ENCODE measurements at regions not wholly inside any gene's neighbourhood (a gene's known extent, or its start where the extent isn't known, plus 50 kb on each side); places are given as distances from the start of the nearest gene placed in this dataset.

DNA sequence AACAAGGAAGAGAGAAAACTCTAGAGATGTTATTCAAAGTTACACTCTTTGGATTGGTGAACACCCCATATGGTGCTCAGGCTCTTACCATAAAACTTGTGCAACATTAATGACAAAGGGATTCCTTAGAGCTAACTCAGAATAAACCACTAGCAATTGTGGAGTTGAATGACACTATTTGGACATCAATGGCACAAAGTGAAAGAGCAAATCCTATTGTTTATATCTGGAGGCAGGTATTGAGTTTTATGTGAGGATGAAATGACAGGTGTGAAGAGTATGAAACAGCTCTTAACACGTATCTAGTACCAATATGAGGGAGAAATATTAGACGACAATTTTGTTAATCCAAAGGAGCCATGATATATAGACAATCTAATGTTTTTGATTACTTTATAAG is 584.9 kb upstream of the PBX1 start:
- no peak for DNase-seq (ENCODE audit: extremely low spot score)
- ChIA-PET CTCF (no interaction called here), POLR2A (no interaction called here)
- TF ChIP-seq ARNT (IDR thresholded peaks at IDR 0.05) (no peak), L3MBTL2 (conservative IDR thresholded peaks at IDR 0.05) (no peak), CTBP1 (IDR thresholded peaks at IDR 0.05; ENCODE audit: borderline replicate concordance) (no peak), LEF1 (IDR thresholded peaks at IDR 0.05; ENCODE audit: borderline replicate concordance) (no peak), ELF4 (IDR thresholded peaks at IDR 0.05) (no peak), TARDBP (IDR thresholded peaks at IDR 0.05) (no peak), FOXK2 (IDR thresholded peaks at IDR 0.05) (no peak), HDGF (IDR thresholded peaks at IDR 0.05; ENCODE audit: borderline replicate concordance) (no peak), FOXA1 (IDR thresholded peaks at IDR 0.05) (no peak), NFRKB (IDR thresholded peaks at IDR 0.05) (no peak), BHLHE40 (IDR thresholded peaks at IDR 0.05; ENCODE audit: borderline replicate concordance) (no peak), SUZ12 (IDR thresholded peaks at IDR 0.05) (no peak), SP1 (IDR thresholded peaks at IDR 0.05) (no peak), ZNF384 (IDR thresholded peaks at IDR 0.05) (no peak), FOXM1 (IDR thresholded peaks at IDR 0.05; ENCODE audit: borderline replicate concordance) (no peak)
- TF ChIP-seq, protein P1, sequence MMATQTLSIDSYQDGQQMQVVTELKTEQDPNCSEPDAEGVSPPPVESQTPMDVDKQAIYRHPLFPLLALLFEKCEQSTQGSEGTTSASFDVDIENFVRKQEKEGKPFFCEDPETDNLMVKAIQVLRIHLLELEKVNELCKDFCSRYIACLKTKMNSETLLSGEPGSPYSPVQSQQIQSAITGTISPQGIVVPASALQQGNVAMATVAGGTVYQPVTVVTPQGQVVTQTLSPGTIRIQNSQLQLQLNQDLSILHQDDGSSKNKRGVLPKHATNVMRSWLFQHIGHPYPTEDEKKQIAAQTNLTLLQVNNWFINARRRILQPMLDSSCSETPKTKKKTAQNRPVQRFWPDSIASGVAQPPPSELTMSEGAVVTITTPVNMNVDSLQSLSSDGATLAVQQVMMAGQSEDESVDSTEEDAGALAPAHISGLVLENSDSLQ (IDR thresholded peaks at IDR 0.05): no peak

DNA sequence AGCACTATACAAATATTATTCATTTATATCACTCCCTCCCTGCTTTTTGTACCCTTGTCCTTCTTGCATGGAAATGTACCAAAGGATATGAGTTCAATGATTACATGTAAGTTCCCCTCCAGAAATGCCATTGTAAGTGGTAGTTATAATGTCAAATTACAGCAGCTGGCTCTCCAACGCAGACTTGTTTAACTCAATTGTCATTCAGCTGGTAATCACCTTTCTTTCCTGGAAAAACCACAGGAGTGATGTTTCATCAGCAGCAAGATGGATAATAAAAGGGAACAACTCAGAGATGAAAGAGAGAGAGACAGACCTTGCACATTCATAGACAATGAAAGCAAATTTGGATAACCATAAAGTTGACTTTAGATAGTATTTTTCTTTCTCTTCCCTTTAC is 578.6 kb upstream of the PBX1 start:
- DNase-seq (ENCODE audit: extremely low spot score): no peak
- no peak for TF ChIP-seq FOXK2 (IDR thresholded peaks at IDR 0.05)
- no peak for TF ChIP-seq L3MBTL2 (conservative IDR thresholded peaks at IDR 0.05)
- no peak for TF ChIP-seq FOXM1 (IDR thresholded peaks at IDR 0.05; ENCODE audit: borderline replicate concordance)
- no peak for TF ChIP-seq ZNF384 (IDR thresholded peaks at IDR 0.05)
- no peak for TF ChIP-seq CTBP1 (IDR thresholded peaks at IDR 0.05; ENCODE audit: borderline replicate concordance)
- no peak for TF ChIP-seq ELF4 (IDR thresholded peaks at IDR 0.05)
- no peak for TF ChIP-seq SUZ12 (IDR thresholded peaks at IDR 0.05)
- no peak for TF ChIP-seq ARNT (IDR thresholded peaks at IDR 0.05)
- no peak for TF ChIP-seq NFRKB (IDR thresholded peaks at IDR 0.05)
- no peak for TF ChIP-seq LEF1 (IDR thresholded peaks at IDR 0.05; ENCODE audit: borderline replicate concordance)
- TF ChIP-seq BHLHE40 (IDR thresholded peaks at IDR 0.05; ENCODE audit: borderline replicate concordance): no peak
- no peak for TF ChIP-seq HDGF (IDR thresholded peaks at IDR 0.05; ENCODE audit: borderline replicate concordance)
- no peak for TF ChIP-seq TARDBP (IDR thresholded peaks at IDR 0.05)
- TF ChIP-seq, protein P1 (IDR thresholded peaks at IDR 0.05): no peak
- no peak for TF ChIP-seq SP1 (IDR thresholded peaks at IDR 0.05)
- no peak for TF ChIP-seq FOXA1 (IDR thresholded peaks at IDR 0.05)
- POLR2A ChIA-PET: no interaction called here
- CTCF ChIA-PET: interaction anchor here (1.2 kb wide), 1 partner anchor 78 kb away, joined by 3 read pairs; no protein-coding TSS in a partner anchor

DNA sequence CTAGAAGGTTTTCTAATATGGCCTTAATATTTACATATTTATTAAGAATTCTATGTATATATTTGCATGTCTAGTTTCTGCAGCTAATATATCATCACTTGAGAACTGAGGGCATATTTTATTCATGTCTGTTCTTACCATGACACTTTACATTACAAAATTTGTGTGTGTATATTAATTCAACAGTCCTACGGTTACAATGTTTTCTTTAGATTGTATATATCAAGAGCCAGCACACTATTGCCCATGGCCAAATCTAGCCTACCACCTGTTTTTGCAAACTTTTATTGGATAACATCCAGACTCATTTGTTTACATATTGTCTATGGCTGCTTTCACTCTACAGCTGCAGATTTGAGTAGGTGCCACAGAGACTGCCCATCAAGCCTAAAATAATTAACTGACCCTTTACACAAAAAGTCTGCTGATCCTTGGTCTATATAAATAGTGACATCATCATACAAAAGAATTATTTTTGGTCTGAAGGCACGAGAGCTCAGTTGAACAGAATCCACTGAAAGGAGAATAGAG is 577.4 kb upstream of the PBX1 start:
- ChIA-PET CTCF (interaction anchor here (1.2 kb wide), 1 partner anchor 77 kb away, joined by 3 read pairs; no protein-coding TSS in a partner anchor), POLR2A (no interaction called here)
- TF ChIP-seq L3MBTL2 (conservative IDR thresholded peaks at IDR 0.05): no peak
- no peak for TF ChIP-seq FOXA1 (IDR thresholded peaks at IDR 0.05)
- TF ChIP-seq, protein P1 (IDR thresholded peaks at IDR 0.05): no peak
- TF ChIP-seq ELF4 (IDR thresholded peaks at IDR 0.05): no peak
- TF ChIP-seq FOXM1 (IDR thresholded peaks at IDR 0.05; ENCODE audit: borderline replicate concordance): no peak
- no peak for TF ChIP-seq TARDBP (IDR thresholded peaks at IDR 0.05)
- TF ChIP-seq ARNT (IDR thresholded peaks at IDR 0.05): no peak
- TF ChIP-seq HDGF (IDR thresholded peaks at IDR 0.05; ENCODE audit: borderline replicate concordance): no peak
- no peak for TF ChIP-seq BHLHE40 (IDR thresholded peaks at IDR 0.05; ENCODE audit: borderline replicate concordance)
- TF ChIP-seq CTBP1 (IDR thresholded peaks at IDR 0.05; ENCODE audit: borderline replicate concordance): no peak
- no peak for TF ChIP-seq LEF1 (IDR thresholded peaks at IDR 0.05; ENCODE audit: borderline replicate concordance)
- no peak for TF ChIP-seq SP1 (IDR thresholded peaks at IDR 0.05)
- TF ChIP-seq SUZ12 (IDR thresholded peaks at IDR 0.05): no peak
- no peak for DNase-seq (ENCODE audit: extremely low spot score)

DNA sequence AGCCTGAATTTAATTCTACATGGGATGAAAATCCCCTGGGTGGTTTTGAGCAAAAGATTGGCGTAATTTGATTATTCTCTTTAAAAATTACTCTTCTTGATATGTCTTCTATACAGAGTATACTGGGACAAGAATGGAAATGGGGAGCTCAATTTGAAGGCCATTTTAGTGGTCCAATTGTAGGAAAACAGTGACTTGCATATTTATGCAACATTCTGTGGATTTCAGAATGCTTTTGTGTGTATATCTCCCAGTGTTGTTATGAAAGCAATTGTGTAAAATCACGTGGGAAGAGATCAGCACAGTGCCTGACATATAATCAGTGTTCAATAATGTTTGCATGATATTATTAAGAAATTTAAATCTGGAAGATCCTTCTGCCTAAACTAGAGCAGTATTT is 575.9 kb upstream of the PBX1 start:
- ChIA-PET CTCF (no interaction called here), POLR2A (no interaction called here)
- DNase-seq (ENCODE audit: extremely low spot score): no peak
- TF ChIP-seq FOXA1 (IDR thresholded peaks at IDR 0.05) (no peak), TARDBP (IDR thresholded peaks at IDR 0.05) (no peak), SUZ12 (IDR thresholded peaks at IDR 0.05) (no peak), BHLHE40 (IDR thresholded peaks at IDR 0.05; ENCODE audit: borderline replicate concordance) (no peak), HDGF (IDR thresholded peaks at IDR 0.05; ENCODE audit: borderline replicate concordance) (no peak), ARNT (IDR thresholded peaks at IDR 0.05) (no peak), ELF4 (IDR thresholded peaks at IDR 0.05) (no peak), ZNF384 (IDR thresholded peaks at IDR 0.05) (no peak), L3MBTL2 (conservative IDR thresholded peaks at IDR 0.05) (no peak), NFRKB (IDR thresholded peaks at IDR 0.05) (no peak), CTBP1 (IDR thresholded peaks at IDR 0.05; ENCODE audit: borderline replicate concordance) (no peak), LEF1 (IDR thresholded peaks at IDR 0.05; ENCODE audit: borderline replicate concordance) (no peak), FOXM1 (IDR thresholded peaks at IDR 0.05; ENCODE audit: borderline replicate concordance) (no peak), FOXK2 (IDR thresholded peaks at IDR 0.05) (no peak), SP1 (IDR thresholded peaks at IDR 0.05) (no peak)
- TF ChIP-seq, protein P1 (IDR thresholded peaks at IDR 0.05): no peak

DNA sequence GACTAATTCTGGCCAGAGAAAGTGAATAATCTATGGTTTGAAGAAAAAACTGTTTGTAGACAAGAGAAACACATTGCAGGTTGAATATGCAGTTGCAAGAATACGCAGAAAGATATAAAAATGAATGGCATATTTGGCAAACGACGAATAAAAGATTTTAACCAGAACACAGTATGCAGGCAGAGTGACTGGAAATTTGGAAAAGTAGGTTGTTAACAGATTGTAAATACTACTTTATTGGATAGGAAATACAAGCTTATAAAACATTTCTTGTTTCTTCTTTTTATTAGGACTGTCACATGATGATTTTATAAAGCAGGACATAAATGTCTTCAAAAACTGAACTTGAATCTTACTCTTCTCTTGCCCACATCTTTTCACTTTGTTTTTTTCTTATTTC is 573.3 kb upstream of the PBX1 start:
- POLR2A ChIA-PET: no interaction called here
- DNase-seq (ENCODE audit: extremely low spot score): no peak
- CTCF ChIA-PET: no interaction called here
- TF ChIP-seq FOXA1 (IDR thresholded peaks at IDR 0.05) (no peak), FOXK2 (IDR thresholded peaks at IDR 0.05) (no peak), ARNT (IDR thresholded peaks at IDR 0.05) (no peak), ELF4 (IDR thresholded peaks at IDR 0.05) (no peak), L3MBTL2 (conservative IDR thresholded peaks at IDR 0.05) (no peak), SP1 (IDR thresholded peaks at IDR 0.05) (no peak), CTBP1 (IDR thresholded peaks at IDR 0.05; ENCODE audit: borderline replicate concordance) (no peak), LEF1 (IDR thresholded peaks at IDR 0.05; ENCODE audit: borderline replicate concordance) (no peak), HDGF (IDR thresholded peaks at IDR 0.05; ENCODE audit: borderline replicate concordance) (no peak), ZNF384 (IDR thresholded peaks at IDR 0.05) (no peak), FOXM1 (IDR thresholded peaks at IDR 0.05; ENCODE audit: borderline replicate concordance) (no peak), NFRKB (IDR thresholded peaks at IDR 0.05) (no peak), SUZ12 (IDR thresholded peaks at IDR 0.05) (no peak)
- TF ChIP-seq, protein P1 (IDR thresholded peaks at IDR 0.05): no peak
